Hepatocyte (in vitro differentiated cells): ENCODE measurements at regions not wholly inside any gene's neighbourhood (a gene's known extent, or its start where the extent isn't known, plus 50 kb on each side); places are given as distances from the start of the nearest gene placed in this dataset.

ENCODE experiments used
- DNase-seq: peaks from one replicate; pipeline ENCODE4 v3.0.0-alpha.2; 2016; ENCODE audit warnings: low spot score
- H2AFZ ChIP-seq: fragments of 200-600 bp; sonication (generic); 2 replicates; pipeline ENCODE4 v1.6.0; 2016; ENCODE audit warnings: antibody characterized with exemption, mild to moderate bottlenecking
- H3K27ac ChIP-seq: fragments of 200-600 bp; sonication (generic); 2 replicates; pipeline ENCODE4 v1.5.1; 2016; ENCODE audit warnings: mild to moderate bottlenecking
- H3K27me3 ChIP-seq: fragments of 200-600 bp; sonication (generic); 2 replicates; pipeline ENCODE4 v1.6.1; 2016
- H3K36me3 ChIP-seq: fragments of 200-600 bp; sonication (generic); replicated peaks from 2 replicates; pipeline ENCODE4 v1.5.1; 2016; ENCODE audit warnings: low read depth; ENCODE audit not compliant: insufficient read depth
- H3K4me1 ChIP-seq: fragments of 200-600 bp; sonication (generic); 2 replicates; pipeline ENCODE4 v1.5.1; 2016; ENCODE audit warnings: mild to moderate bottlenecking, moderate library complexity; ENCODE audit not compliant: insufficient read depth
- H3K4me2 ChIP-seq: fragments of 200-600 bp; sonication (generic); 2 replicates; pipeline ENCODE4 v1.6.0; 2016
- H3K4me3 ChIP-seq: fragments of 200-600 bp; sonication (generic); 2 replicates; pipeline ENCODE4 v1.5.1; 2016; ENCODE audit warnings: mild to moderate bottlenecking
- H3K79me2 ChIP-seq: fragments of 200-600 bp; sonication (generic); 2 replicates; pipeline ENCODE4 v1.6.0; 2017; ENCODE audit warnings: mild to moderate bottlenecking
- H3K9me2 ChIP-seq: fragments of 200-600 bp; sonication (generic); replicated peaks from 2 replicates; pipeline ENCODE4 v1.6.0; 2017; ENCODE audit warnings: mild to moderate bottlenecking; ENCODE audit not compliant: insufficient read depth
- H3K9me3 ChIP-seq: fragments of 200-600 bp; sonication (generic); 2 replicates; pipeline ENCODE4 v1.5.1; 2016; ENCODE audit warnings: low read depth, mild to moderate bottlenecking
- H4K20me1 ChIP-seq: fragments of 200-600 bp; sonication (generic); 2 replicates; pipeline ENCODE4 v1.6.0; 2016; ENCODE audit warnings: mild to moderate bottlenecking; ENCODE audit not compliant: insufficient read depth, poor library complexity, severe bottlenecking
- CTCF ChIP-seq: fragments of 200-600 bp; sonication (generic); IDR thresholded peaks from 2 replicates; pipeline ENCODE4 v1.5.1; 2016; ENCODE audit warnings: antibody characterized with exemption, mild to moderate bottlenecking; ENCODE audit not compliant: poor library complexity
- EZH2 ChIP-seq: fragments of 200-600 bp; sonication (generic); IDR thresholded peaks from 2 replicates; pipeline ENCODE4 v1.6.1; 2016; ENCODE audit warnings: antibody characterized with exemption, mild to moderate bottlenecking, borderline replicate concordance
- EZH2phosphoT487 ChIP-seq: fragments of 200-600 bp; sonication (generic); IDR thresholded peaks from one replicate; pipeline ENCODE4 v1.6.1; 2018; ENCODE audit warnings: antibody characterized with exemption, mild to moderate bottlenecking, low read depth, moderate library complexity; ENCODE audit not compliant: unreplicated experiment, severe bottlenecking
- WGBS: methylation state at CpG from one replicate; pipeline ENCODE4 v1.1.6; 2016; ENCODE audit warnings: low lambda C conversion rate; ENCODE audit errors: missing lambda C conversion rate; 5-methylcytosine and 5-hydroxymethylcytosine counted together

GRCh38 chr12:124487066-124487833, 80.2 kb downstream of the NCOR2 start:
- Histone ChIP-seq H3K79me2 (peaks cover 63% of the 10 kb centered on the region), H3K4me2 (peak overlapping the region; percentile 53)
- 75% methylated on average over 27 of the region's 27 CpGs for WGBS

GRCh38 chr12:124486346-124486963, 81.0 kb downstream of the NCOR2 start:
- 91% methylated on average over 25 of the region's 26 CpGs for WGBS
- Histone ChIP-seq H3K27ac (no peak overlapping the region), H3K4me3 (no peak overlapping the region), H3K36me3 (no peaks in the 10 kb centered on the region), H3K4me2 (no peak overlapping the region), H3K79me2 (peaks cover 55% of the 10 kb centered on the region), H3K9me3 (no peaks in the 10 kb centered on the region), H3K27me3 (no peaks in the 10 kb centered on the region), H3K4me1 (peaks cover 19% of the 10 kb centered on the region), H3K9me2 (no peaks in the 10 kb centered on the region), H2AFZ (no peak overlapping the region), H4K20me1 (peaks cover 28% of the 10 kb centered on the region)
- no peak for TF ChIP-seq EZH2phosphoT487
- TF ChIP-seq EZH2: no peak
- no peak for TF ChIP-seq CTCF
- DNase-seq: no peak

More at GRCh38 chr12:124487066-124487833, 80.2 kb downstream of the NCOR2 start:
- Histone ChIP-seq H3K9me3 (no peaks in the 10 kb centered on the region), H3K4me3 (no peak overlapping the region), H3K9me2 (no peaks in the 10 kb centered on the region), H2AFZ (no peak overlapping the region), H3K4me1 (peaks cover 19% of the 10 kb centered on the region), H3K36me3 (no peaks in the 10 kb centered on the region), H3K27ac (peak overlapping the region; percentile 57), H3K27me3 (no peaks in the 10 kb centered on the region), H4K20me1 (peaks cover 35% of the 10 kb centered on the region)
- no peak for DNase-seq
- no peak for TF ChIP-seq EZH2phosphoT487
- no peak for TF ChIP-seq EZH2
- no peak for TF ChIP-seq CTCF

DNA sequence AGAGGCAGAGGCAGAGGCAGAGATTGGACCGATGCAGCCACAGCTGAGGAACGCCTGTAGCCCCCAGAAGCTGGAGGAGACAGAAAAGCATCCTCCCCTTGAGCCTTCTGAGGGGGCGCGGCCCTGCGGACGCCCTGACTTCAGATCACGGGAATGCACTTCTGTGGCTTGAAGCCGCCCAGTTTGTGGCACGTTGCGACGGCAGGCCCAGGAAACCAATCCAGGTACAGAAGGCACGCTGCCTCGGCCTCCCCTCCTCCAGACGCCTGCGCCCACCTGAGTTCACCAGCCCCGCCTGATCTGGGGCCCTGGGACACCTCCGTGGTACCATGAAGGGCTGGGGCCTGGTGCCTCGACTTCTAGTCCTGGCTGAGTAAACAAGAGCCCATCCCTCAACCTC, 82.0 kb downstream of the NCOR2 start:
- over 99% methylated on average over 18 of the region's 18 CpGs for WGBS
- H3K4me1 ChIP-seq: peaks cover 26% of the 10 kb centered on the region
- H2AFZ ChIP-seq: no peak overlapping the region
- H3K27me3 ChIP-seq: no peaks in the 10 kb centered on the region
- H3K4me3 ChIP-seq: no peak overlapping the region
- TF ChIP-seq EZH2phosphoT487 (no peak), CTCF (no peak), EZH2 (no peak)
- no peaks in the 10 kb centered on the region for H3K9me3 ChIP-seq
- no peak overlapping the region for H3K27ac ChIP-seq
- peaks cover 21% of the 10 kb centered on the region for H4K20me1 ChIP-seq
- H3K79me2 ChIP-seq: peaks cover 48% of the 10 kb centered on the region
- DNase-seq: no peak
- no peaks in the 10 kb centered on the region for H3K36me3 ChIP-seq
- no peaks in the 10 kb centered on the region for H3K9me2 ChIP-seq
- no peak overlapping the region for H3K4me2 ChIP-seq
